B cell (primary cell): ENCODE measurements at regions not wholly inside any gene's neighbourhood (a gene's known extent, or its start where the extent isn't known, plus 50 kb on each side); places are given as distances from the start of the nearest gene placed in this dataset.
A peak's percentile ranks its signal among the peaks of the same experiment; 100 is the strongest.

Experiments used
- ATAC-seq: fragments of 200-7000 bp; cut with Tn5 transposase; one replicate; pipeline ENCODE4 v1.10.0; 2021; ENCODE audit warnings: low read depth, mild to moderate bottlenecking, moderate number of reproducible peaks, moderate library complexity
- CTCF ChIA-PET: fragments of 350-600 bp; sonication (Branson Sonifier 250); formaldehyde crosslinking; loops from one replicate; lab custom pipeline; 2021; ENCODE audit warnings: antibody characterized with exemption, inconsistent platforms; lab: Charles Lee
- POLR2A ChIA-PET: fragments of 350-600 bp; sonication (Branson Sonifier 250); formaldehyde crosslinking; loops from one replicate; lab custom pipeline; 2021; ENCODE audit warnings: antibody characterized with exemption; lab: Charles Lee
- DNase-seq: peaks from one replicate; pipeline ENCODE4 v3.0.0; 2013
- H2AFZ ChIP-seq: 2 replicates; pipeline ENCODE4 v1.6.1; 2012; ENCODE audit warnings: mild to moderate bottlenecking, low read depth, low read length; ENCODE audit not compliant: insufficient read depth, poor library complexity, severe bottlenecking
- H3K27ac ChIP-seq, 2 donors: 1 replicate in 1 of 2; 2 replicates in 1 of 2; pipeline ENCODE4 v1.5.1; 2012 to 2013; ENCODE audit warnings: low read length in 2 of 2, mild to moderate bottlenecking in 2 of 2, moderate library complexity in 1 of 2
- H3K27me3 ChIP-seq, 4 experiments: fragments of 200-600 bp in 1 of 4; sonication (generic) in 1 of 4; replicated peaks in 1 of 4; 1 replicate in 2 of 4; 2 replicates in 2 of 4; pipeline versions ENCODE4 v1.6.1 to v1.7.0; 2013 to 2016; ENCODE audit warnings: low read length in 3 of 4, mild to moderate bottlenecking in 2 of 4, mixed read lengths in 1 of 4, moderate library complexity in 1 of 4; ENCODE audit not compliant: insufficient read depth in 4 of 4, control insufficient read depth in 3 of 4; ENCODE audit errors: control extremely low read depth in 1 of 4
- H3K36me3 ChIP-seq, 2 experiments: replicated peaks in 1 of 2; 1 replicate in 1 of 2; 2 replicates in 1 of 2; pipeline versions ENCODE4 v1.6.1 to v1.7.1; 2013; ENCODE audit warnings: low read length in 1 of 2; ENCODE audit not compliant: insufficient read depth in 2 of 2, control insufficient read depth in 1 of 2; ENCODE audit errors: control extremely low read depth in 1 of 2, extremely low read depth in 1 of 2
- H3K4me1 ChIP-seq, 2 donors: fragments of 200-600 bp in 1 of 2; sonication (generic) in 1 of 2; 1 replicate in 1 of 2; 2 replicates in 1 of 2; pipeline versions ENCODE4 v1.5.1 to v1.6.1; 2013 to 2017; ENCODE audit warnings: low read length in 2 of 2; ENCODE audit not compliant: control insufficient read depth in 2 of 2, insufficient read depth in 2 of 2
- H3K4me2 ChIP-seq: replicated peaks from 2 replicates; pipeline ENCODE3; 2012; ENCODE audit warnings: mild to moderate bottlenecking, low read depth, low read length; ENCODE audit not compliant: poor library complexity, severe bottlenecking
- H3K4me3 ChIP-seq, 5 experiments: fragments of 200-600 bp in 1 of 5; sonication (generic) in 1 of 5; 1 replicate in 3 of 5; 2 replicates in 2 of 5; pipeline versions ENCODE4 v1.5.1 to v1.7.0; 2011 to 2016; ENCODE audit warnings: low read length in 4 of 5, mild to moderate bottlenecking in 4 of 5, low read depth in 2 of 5, control low read depth in 1 of 5, moderate library complexity in 1 of 5; ENCODE audit not compliant: insufficient read depth in 1 of 5; ENCODE audit errors: control extremely low read depth in 1 of 5, extremely low read depth in 1 of 5
- H3K79me2 ChIP-seq: fragments of 200-600 bp; sonication (generic); one replicate; pipeline ENCODE4 v1.6.0; 2016; ENCODE audit warnings: low read length; ENCODE audit not compliant: control insufficient read depth, insufficient read depth
- H3K9ac ChIP-seq: fragments of 200-600 bp; sonication (generic); 2 replicates; pipeline ENCODE4 v1.6.1; 2017; ENCODE audit warnings: mild to moderate bottlenecking, low read length, moderate library complexity
- H3K9me3 ChIP-seq, 3 donors: one replicate each; pipeline versions ENCODE4 v1.6.1 to v1.7.1; 2013; ENCODE audit warnings: low read length in 2 of 3; ENCODE audit not compliant: control insufficient read depth in 2 of 3, insufficient read depth in 1 of 3; ENCODE audit errors: control extremely low read depth in 1 of 3
- H4K20me1 ChIP-seq: 2 replicates; pipeline ENCODE4 v1.6.0; 2012; ENCODE audit warnings: mild to moderate bottlenecking, low read length; ENCODE audit not compliant: insufficient read depth, control insufficient read depth, poor library complexity, severe bottlenecking
- H3K27ac Mint-ChIP-seq: one replicate; pipeline ENCODE4 v1.8.0; 2021; ENCODE audit warnings: mixed read lengths
- H3K27me3 Mint-ChIP-seq: one replicate; pipeline ENCODE4 v1.8.0; 2021; ENCODE audit warnings: mixed read lengths
- H3K4me1 Mint-ChIP-seq: one replicate; pipeline ENCODE4 v1.8.0; 2021; ENCODE audit warnings: mixed read lengths
- H3K4me3 Mint-ChIP-seq: one replicate; pipeline ENCODE4 v1.8.0; 2021; ENCODE audit warnings: mixed read lengths
- H3K9me3 Mint-ChIP-seq: one replicate; pipeline ENCODE4 v1.8.0; 2022; ENCODE audit warnings: mixed read lengths; ENCODE audit not compliant: insufficient read depth
- EZH2 ChIP-seq: IDR thresholded peaks from 2 replicates; pipeline ENCODE4 v1.6.1; 2012; ENCODE audit warnings: borderline replicate concordance, low read depth, mild to moderate bottlenecking, moderate library complexity, low read length; ENCODE audit not compliant: insufficient read depth, poor library complexity, severe bottlenecking
- WGBS: methylation state at CpG from one replicate; pipeline ENCODE4 v1.1.5; 2013; ENCODE audit warnings: missing lambda C conversion rate; ENCODE audit not compliant: insufficient coverage; 5-methylcytosine and 5-hydroxymethylcytosine counted together
- intact Hi-C: fragments of 100-400 bp; cut with micrococcal nuclease; formaldehyde crosslinking; loops from one replicate; pipeline ENCODE4 v1.10.0; 2022
- TF ChIP-seq, protein P1 (sequence below): fragments of 200-600 bp; IDR thresholded peaks from one replicate; pipeline ENCODE4 v1.8.0; 2022; ENCODE audit warnings: antibody characterized with exemption, mild to moderate bottlenecking

DNA sequence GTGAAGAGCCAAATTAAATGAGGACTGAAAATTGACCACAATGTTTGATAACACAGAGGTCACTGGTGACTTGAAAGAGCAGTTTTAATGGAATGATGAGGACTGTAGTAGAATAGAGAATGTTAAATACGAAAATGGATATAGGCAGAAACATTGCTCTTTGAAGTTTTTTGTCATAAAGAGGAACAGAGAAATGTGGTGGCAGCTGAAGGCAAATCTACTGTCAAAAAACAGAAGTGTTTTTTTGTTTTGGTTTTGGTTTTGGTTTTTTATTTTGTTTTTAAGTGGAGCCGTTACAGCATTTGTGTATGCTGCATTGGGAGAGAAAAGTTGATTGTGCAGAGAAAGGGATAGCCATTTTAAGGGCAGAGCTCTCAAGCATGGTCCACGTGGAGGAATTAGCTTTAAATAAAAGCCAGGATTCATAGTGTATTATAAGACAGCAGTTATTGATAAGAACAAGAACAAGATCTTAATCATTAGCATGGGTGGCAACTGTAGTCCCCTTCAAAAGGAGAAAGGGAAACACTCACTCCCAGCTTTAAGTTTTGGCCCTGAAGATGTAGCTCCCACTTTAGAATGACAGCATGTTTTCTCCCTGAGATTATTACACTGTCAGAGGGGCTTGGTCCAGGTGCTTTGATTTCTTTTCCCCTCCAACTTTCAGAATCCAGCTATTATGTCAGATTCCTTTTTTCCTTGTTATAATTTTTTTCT is 156.7 kb upstream of the BET1 start:
- H3K9me3 Mint-ChIP-seq: peaks cover 9% of the 10 kb centered on the region
- peak overlapping the region; percentile 50 for H3K9ac ChIP-seq
- intact Hi-C loops: loop anchor here (1.0 to 10.0 kb wide), 5 partner anchors 74 to 1976 kb away; partner anchors contain the start of gene BET1
- H3K9me3 ChIP-seq: peaks cover 0 to 2% (median 0%) of the 10 kb centered on the region in 3 donors
- DNase-seq (peak; percentile 79), ATAC-seq (peak; percentile 82)
- H3K4me2 ChIP-seq: peak overlapping the region; percentile 76
- H3K27me3 ChIP-seq: no peaks in the 10 kb centered on the region
- no peaks in the 10 kb centered on the region for H3K36me3 ChIP-seq
- WGBS: 0% methylated on average over 2 of the region's 3 CpGs
- H3K4me1 ChIP-seq: peaks cover 25 to 29% of the 10 kb centered on the region in 2 donors
- H4K20me1 ChIP-seq: no peaks in the 10 kb centered on the region
- TF ChIP-seq, protein P1, sequence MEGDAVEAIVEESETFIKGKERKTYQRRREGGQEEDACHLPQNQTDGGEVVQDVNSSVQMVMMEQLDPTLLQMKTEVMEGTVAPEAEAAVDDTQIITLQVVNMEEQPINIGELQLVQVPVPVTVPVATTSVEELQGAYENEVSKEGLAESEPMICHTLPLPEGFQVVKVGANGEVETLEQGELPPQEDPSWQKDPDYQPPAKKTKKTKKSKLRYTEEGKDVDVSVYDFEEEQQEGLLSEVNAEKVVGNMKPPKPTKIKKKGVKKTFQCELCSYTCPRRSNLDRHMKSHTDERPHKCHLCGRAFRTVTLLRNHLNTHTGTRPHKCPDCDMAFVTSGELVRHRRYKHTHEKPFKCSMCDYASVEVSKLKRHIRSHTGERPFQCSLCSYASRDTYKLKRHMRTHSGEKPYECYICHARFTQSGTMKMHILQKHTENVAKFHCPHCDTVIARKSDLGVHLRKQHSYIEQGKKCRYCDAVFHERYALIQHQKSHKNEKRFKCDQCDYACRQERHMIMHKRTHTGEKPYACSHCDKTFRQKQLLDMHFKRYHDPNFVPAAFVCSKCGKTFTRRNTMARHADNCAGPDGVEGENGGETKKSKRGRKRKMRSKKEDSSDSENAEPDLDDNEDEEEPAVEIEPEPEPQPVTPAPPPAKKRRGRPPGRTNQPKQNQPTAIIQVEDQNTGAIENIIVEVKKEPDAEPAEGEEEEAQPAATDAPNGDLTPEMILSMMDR: no peak
- no peak for TF ChIP-seq EZH2
- peak overlapping the region; percentile 69 for H2AFZ ChIP-seq
- no peaks in the 10 kb centered on the region for H3K27me3 Mint-ChIP-seq
- ChIA-PET POLR2A (interaction anchor here (1.0 kb wide), 1 partner anchor 157 kb away, joined by 4 read pairs; the partner anchor contains the start of gene BET1), CTCF (interaction anchor here (0.9 to 1.6 kb wide), 6 partner anchors 16 to 258 kb away, joined by 3 to 5 read pairs (median 3); partner anchors contain the start of gene COL1A2)
- H3K4me3 Mint-ChIP-seq: peak overlapping the region; percentile 84
- H3K4me1 Mint-ChIP-seq: peaks cover 49% of the 10 kb centered on the region
- peak overlapping the region; percentile 73 to 90 for H3K27ac ChIP-seq
- peak overlapping the region; percentile 1 to 52 (median 33) for H3K4me3 ChIP-seq
- peak overlapping the region; percentile 93 for H3K27ac Mint-ChIP-seq
- no peaks in the 10 kb centered on the region for H3K79me2 ChIP-seq

DNA sequence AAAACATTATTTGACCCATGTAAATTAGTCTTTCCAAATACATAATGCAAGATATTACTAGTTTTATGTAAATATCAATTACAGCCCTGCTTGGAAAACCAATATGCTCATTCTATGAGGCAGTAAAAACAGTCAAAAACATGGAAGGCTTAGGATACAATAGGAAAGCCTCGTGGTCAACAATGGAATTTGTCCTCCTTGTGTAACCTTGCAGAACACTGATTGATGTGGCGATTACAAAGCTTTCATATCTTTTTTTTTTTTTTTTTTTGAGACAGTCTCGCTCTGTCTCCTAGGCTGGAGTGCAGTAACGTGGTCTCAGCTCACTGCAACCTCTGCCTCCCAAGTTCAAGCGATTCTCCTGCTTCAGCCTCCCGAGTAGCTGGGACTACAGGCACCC is 157.3 kb upstream of the BET1 start:
- Histone ChIP-seq H2AFZ (peak overlapping the region; percentile 69), H3K4me3 (peak overlapping the region in 2 of 5 experiments; percentile 33 to 52), H3K4me2 (peak overlapping the region; percentile 76), H3K9ac (peak overlapping the region; percentile 50), H3K36me3 (no peaks in the 10 kb centered on the region), H3K4me1 (peaks cover 25 to 29% of the 10 kb centered on the region in 2 donors), H3K9me3 (peaks cover 0 to 6% (median 3%) of the 10 kb centered on the region in 3 donors), H4K20me1 (no peaks in the 10 kb centered on the region), H3K79me2 (no peaks in the 10 kb centered on the region), H3K27ac (peak overlapping the region; percentile 73 to 90), H3K27me3 (no peaks in the 10 kb centered on the region)
- intact Hi-C loops: loop anchor here (1.0 to 10.0 kb wide), 5 partner anchors 75 to 1977 kb away; partner anchors contain the start of gene BET1
- Mint-ChIP-seq H3K27me3 (no peaks in the 10 kb centered on the region), H3K9me3 (peaks cover 13% of the 10 kb centered on the region), H3K4me1 (peaks cover 49% of the 10 kb centered on the region), H3K27ac (peak overlapping the region; percentile 93), H3K4me3 (peak overlapping the region; percentile 84)
- ATAC-seq (no peak), DNase-seq (no peak)
- ChIA-PET CTCF (interaction anchor here (0.6 to 1.6 kb wide), 9 partner anchors 16 to 258 kb away, joined by 3 to 5 read pairs (median 3); partner anchors contain the start of gene COL1A2), POLR2A (interaction anchor here (0.7 to 1.0 kb wide), 2 partner anchors 158 to 240 kb away, joined by 4 to 5 read pairs; partner anchors contain the start of genes BET1 and GNG11)
- no CpG with 5 or more reads among the region's 6 CpGs for WGBS
- TF ChIP-seq, protein P1: no peak
- TF ChIP-seq EZH2: no peak
